ENCODE measurements at regions not wholly inside any gene's neighbourhood (a gene's known extent, or its start where the extent isn't known, plus 50 kb on each side); places are given as distances from the start of the nearest gene placed in this dataset.

- DNase-seq (ENCODE audit: extremely low read depth, low read depth) = no peak
- TF ChIP-seq CTCF (IDR thresholded peaks at IDR 0.05; ENCODE audit: low read depth, low read length, missing control alignments) = no peak
- no peak overlapping the region for H3K4me3 ChIP-seq (replicated peaks; ENCODE audit: low read depth, low read length)
These were observed 317.1 kb upstream of the ZMIZ1 start for GRCh38 chr10:78751716-78752115.

- no peak overlapping the region for H3K4me3 ChIP-seq (replicated peaks; ENCODE audit: low read depth, low read length)
- TF ChIP-seq CTCF (IDR thresholded peaks at IDR 0.05; ENCODE audit: low read depth, low read length, missing control alignments) = no peak
- no peak for DNase-seq (ENCODE audit: extremely low read depth, low read depth)
These were observed 316.5 kb upstream of the ZMIZ1 start for GRCh38 chr10:78752221-78752620.

GRCh38 chr10:78752708-78753107, 316.1 kb upstream of the ZMIZ1 start:
- no peak for TF ChIP-seq CTCF (IDR thresholded peaks at IDR 0.05; ENCODE audit: low read depth, low read length, missing control alignments)
- H3K4me3 ChIP-seq (replicated peaks; ENCODE audit: low read depth, low read length) = no peak overlapping the region
- no peak for DNase-seq (ENCODE audit: extremely low read depth, low read depth)

GRCh38 chr10:78754269-78755062, 314.3 kb upstream of the ZMIZ1 start:
- no peak for TF ChIP-seq CTCF (IDR thresholded peaks at IDR 0.05; ENCODE audit: low read depth, low read length, missing control alignments)
- DNase-seq (ENCODE audit: extremely low read depth, low read depth) = peak; percentile 91
- H3K4me3 ChIP-seq (replicated peaks; ENCODE audit: low read depth, low read length) = no peak overlapping the region

GRCh38 chr10:78755063-78755701, 313.6 kb upstream of the ZMIZ1 start:
- H3K4me3 ChIP-seq (replicated peaks; ENCODE audit: low read depth, low read length) = no peak overlapping the region
- TF ChIP-seq CTCF (IDR thresholded peaks at IDR 0.05; ENCODE audit: low read depth, low read length, missing control alignments) = no peak
- DNase-seq (ENCODE audit: extremely low read depth, low read depth) = no peak

- no peak for TF ChIP-seq CTCF (IDR thresholded peaks at IDR 0.05; ENCODE audit: low read depth, low read length, missing control alignments)
- no peak for DNase-seq (ENCODE audit: extremely low read depth, low read depth)
- H3K4me3 ChIP-seq (replicated peaks; ENCODE audit: low read depth, low read length) = no peak overlapping the region
These were observed 312.8 kb upstream of the ZMIZ1 start for GRCh38 chr10:78755877-78756455.
